ENCODE measurements at regions not wholly inside any gene's neighbourhood (a gene's known extent, or its start where the extent isn't known, plus 50 kb on each side); places are given as distances from the start of the nearest gene placed in this dataset.
"Not testable (repeated sequence)": the region's sequence is repeated elsewhere in the genome, so short reads cannot be mapped to it uniquely, and the experiment has no call there.

GRCh38 chr22:12541412-12542170 is 2986.4 kb upstream of the OR11H1 start:
- not testable (repeated sequence) for DNase-seq (ENCODE audit: low spot score)

GRCh38 chr22:12553366-12553765 is 2974.6 kb upstream of the OR11H1 start:
- not testable (repeated sequence) for DNase-seq (ENCODE audit: low spot score)

- DNase-seq (ENCODE audit: low spot score), result not testable (repeated sequence)
Observed at GRCh38 chr22:12554648-12555192, 2973.3 kb upstream of the OR11H1 start.

- not testable (repeated sequence) for DNase-seq (ENCODE audit: low spot score)
Observed at GRCh38 chr22:12571500-12571899, 2956.5 kb upstream of the OR11H1 start.

- DNase-seq (ENCODE audit: low spot score), result not testable (repeated sequence)
Observed at GRCh38 chr22:12579655-12580054, 2948.3 kb upstream of the OR11H1 start.

GRCh38 chr22:12584457-12584856 is 2943.5 kb upstream of the OR11H1 start:
- not testable (repeated sequence) for DNase-seq (ENCODE audit: low spot score)

GRCh38 chr22:12584874-12585273 is 2943.1 kb upstream of the OR11H1 start:
- not testable (repeated sequence) for DNase-seq (ENCODE audit: low spot score)

- not testable (repeated sequence) for DNase-seq (ENCODE audit: low spot score)
Observed at GRCh38 chr22:12595724-12596123, 2932.3 kb upstream of the OR11H1 start.

GRCh38 chr22:12597778-12598177 is 2930.2 kb upstream of the OR11H1 start:
- DNase-seq (ENCODE audit: low spot score), result not testable (repeated sequence)

- not testable (repeated sequence) for DNase-seq (ENCODE audit: low spot score)
Observed at GRCh38 chr22:12601510-12601869, 2926.5 kb upstream of the OR11H1 start.

- peak; percentile 70 for DNase-seq (ENCODE audit: low spot score)
Observed at GRCh38 chr22:12601870-12602779, 2925.9 kb upstream of the OR11H1 start.

GRCh38 chr22:12603399-12603798 is 2924.6 kb upstream of the OR11H1 start:
- DNase-seq (ENCODE audit: low spot score), result not testable (repeated sequence)

- DNase-seq (ENCODE audit: low spot score), result not testable (repeated sequence)
Observed at GRCh38 chr22:12603833-12604232, 2924.2 kb upstream of the OR11H1 start.

GRCh38 chr22:12608454-12608853 is 2919.5 kb upstream of the OR11H1 start:
- not testable (repeated sequence) for DNase-seq (ENCODE audit: low spot score)

- no peak for DNase-seq (ENCODE audit: low spot score)
Observed at GRCh38 chr22:12613199-12613598, 2914.8 kb upstream of the OR11H1 start.

- not testable (repeated sequence) for DNase-seq (ENCODE audit: low spot score)
Observed at GRCh38 chr22:12613907-12614306, 2914.1 kb upstream of the OR11H1 start.

- DNase-seq (ENCODE audit: low spot score), result not testable (repeated sequence)
Observed at GRCh38 chr22:12626894-12627293, 2901.1 kb upstream of the OR11H1 start.

- not testable (repeated sequence) for DNase-seq (ENCODE audit: low spot score)
Observed at GRCh38 chr22:12629815-12630214, 2898.2 kb upstream of the OR11H1 start.

GRCh38 chr22:12630965-12631364 is 2897.0 kb upstream of the OR11H1 start:
- not testable (repeated sequence) for DNase-seq (ENCODE audit: low spot score)

GRCh38 chr22:12637566-12638166 is 2890.3 kb upstream of the OR11H1 start:
- DNase-seq (ENCODE audit: low spot score), result not testable (repeated sequence)

- not testable (repeated sequence) for DNase-seq (ENCODE audit: low spot score)
Observed at GRCh38 chr22:12638319-12638718, 2889.7 kb upstream of the OR11H1 start.
